EL (cell line): ENCODE measurements at regions not wholly inside any gene's neighbourhood (a gene's known extent, or its start where the extent isn't known, plus 50 kb on each side); places are given as distances from the start of the nearest gene placed in this dataset.
"Not testable (repeated sequence)": the region's sequence is repeated elsewhere in the genome, so short reads cannot be mapped to it uniquely, and the experiment has no call there.

Experiments used
- DNase-seq: peaks from one replicate; pipeline ENCODE4 v3.0.0-alpha.2; 2016

GRCh38 chr2:219727771-219728429, 100.5 kb downstream of the SLC4A3 start:
- no peak for DNase-seq

DNA sequence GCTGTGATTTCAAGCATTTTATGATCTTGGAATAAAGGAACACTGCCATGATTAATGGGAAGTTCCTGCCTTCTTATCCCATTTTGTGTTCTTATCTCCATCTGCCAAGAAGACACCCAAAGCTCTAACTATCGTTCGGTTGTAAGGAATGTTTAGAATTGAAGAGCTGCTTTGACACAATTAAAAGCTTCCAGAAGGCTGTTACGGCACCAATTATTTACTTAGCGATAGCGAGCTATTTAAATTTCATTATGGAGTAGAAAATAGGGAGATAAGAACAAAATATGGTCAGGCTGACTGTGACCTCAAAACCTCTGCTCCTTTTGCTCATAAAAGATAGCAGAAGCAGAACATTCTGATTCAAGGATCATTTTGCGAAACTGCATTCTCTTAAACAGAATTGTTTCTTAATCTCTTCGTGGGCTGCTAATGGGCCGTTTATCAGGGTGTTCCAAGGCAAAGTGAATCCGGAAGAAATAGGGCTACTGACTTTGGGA, 101.6 kb downstream of the SLC4A3 start:
- no peak for DNase-seq

- no peak for DNase-seq
Measured at GRCh38 chr2:219731173-219731572, 103.7 kb downstream of the SLC4A3 start.

DNA sequence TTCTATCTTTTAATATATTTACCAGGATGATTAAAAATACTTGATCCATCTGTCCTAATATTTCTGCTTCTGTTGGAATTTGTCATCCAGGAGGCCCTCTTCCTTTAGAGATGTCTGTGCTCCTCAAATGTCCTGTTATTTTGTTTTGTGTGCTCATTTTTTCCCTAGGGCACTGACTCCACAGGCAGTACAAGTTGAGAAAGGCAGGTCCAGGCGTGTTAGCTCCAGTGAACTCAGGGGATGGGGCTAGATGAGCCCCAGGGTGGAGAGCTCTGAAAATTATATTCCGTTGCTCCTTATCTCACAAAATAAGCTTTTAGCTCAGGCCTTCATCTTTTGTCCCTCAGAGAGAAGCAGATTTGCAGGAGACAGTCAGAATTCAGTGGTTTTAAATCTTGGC, 105.7 kb downstream of the SLC4A3 start:
- no peak for DNase-seq

GRCh38 chr2:219733746-219734145, 106.3 kb downstream of the SLC4A3 start:
- no peak for DNase-seq

DNA sequence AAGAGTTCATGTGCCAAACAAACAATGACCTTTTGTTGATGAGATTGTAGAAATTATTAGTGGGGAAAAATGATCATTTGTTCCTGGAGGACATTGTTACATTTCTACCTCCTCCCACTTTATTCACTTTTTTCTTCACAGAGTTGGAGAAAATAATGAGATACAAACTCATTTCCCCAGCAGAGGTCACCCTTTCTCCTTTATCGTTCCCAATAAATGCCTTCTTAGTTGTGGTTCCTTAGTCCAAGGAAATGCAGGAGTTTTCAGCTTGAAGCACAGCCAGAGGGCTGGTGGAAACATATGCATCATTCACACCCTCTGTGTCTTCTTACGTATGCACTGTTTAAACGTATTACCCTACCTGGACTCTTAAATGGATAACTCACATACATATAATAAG, 108.8 kb downstream of the SLC4A3 start:
- peak; percentile 78 for DNase-seq

GRCh38 chr2:219737270-219737691, 109.9 kb downstream of the SLC4A3 start:
- DNase-seq = peak; percentile 41

DNA sequence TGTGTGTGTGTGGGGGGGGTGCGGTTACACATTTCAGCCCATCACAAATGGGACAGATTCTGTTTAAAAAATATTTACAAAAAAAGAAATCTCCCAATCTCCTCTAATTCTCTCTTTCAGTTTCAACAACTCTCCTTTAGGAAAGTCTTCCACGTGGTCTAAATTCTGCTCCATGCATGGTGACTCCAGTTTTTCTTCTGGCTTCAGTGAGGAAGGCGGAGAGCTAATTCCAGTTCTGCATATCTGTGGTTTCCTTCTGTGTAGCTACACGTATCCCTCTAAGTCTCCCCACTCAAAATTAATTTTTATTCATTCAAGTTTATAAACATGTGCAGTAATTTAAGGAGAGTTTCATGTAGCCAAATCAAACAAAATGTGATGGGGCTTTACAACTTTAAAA, 111.6 kb downstream of the SLC4A3 start:
- no peak for DNase-seq

GRCh38 chr2:219739866-219740440, 112.5 kb downstream of the SLC4A3 start:
- DNase-seq = no peak

DNA sequence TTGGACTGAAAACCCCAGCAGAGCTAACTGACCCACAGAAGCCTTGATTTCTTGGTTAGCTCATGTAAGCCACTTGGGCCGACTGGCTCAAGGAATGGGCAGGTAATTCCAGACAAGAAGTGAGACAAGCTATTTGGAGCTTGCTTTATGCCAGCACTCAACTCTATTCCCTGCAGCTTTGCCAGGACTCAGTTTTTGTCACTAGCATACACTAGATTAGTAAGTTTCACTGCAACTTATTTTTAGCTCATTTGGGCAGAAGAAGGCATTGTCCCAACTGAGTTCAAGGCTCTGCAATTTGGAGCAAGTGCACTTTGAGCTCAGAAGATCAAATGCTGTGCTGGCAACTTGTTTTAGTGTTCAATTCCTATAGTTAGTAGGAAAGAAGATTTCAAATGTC, 116.1 kb downstream of the SLC4A3 start:
- no peak for DNase-seq

- no peak for DNase-seq
Measured at GRCh38 chr2:219744066-219744465, 116.6 kb downstream of the SLC4A3 start.

DNA sequence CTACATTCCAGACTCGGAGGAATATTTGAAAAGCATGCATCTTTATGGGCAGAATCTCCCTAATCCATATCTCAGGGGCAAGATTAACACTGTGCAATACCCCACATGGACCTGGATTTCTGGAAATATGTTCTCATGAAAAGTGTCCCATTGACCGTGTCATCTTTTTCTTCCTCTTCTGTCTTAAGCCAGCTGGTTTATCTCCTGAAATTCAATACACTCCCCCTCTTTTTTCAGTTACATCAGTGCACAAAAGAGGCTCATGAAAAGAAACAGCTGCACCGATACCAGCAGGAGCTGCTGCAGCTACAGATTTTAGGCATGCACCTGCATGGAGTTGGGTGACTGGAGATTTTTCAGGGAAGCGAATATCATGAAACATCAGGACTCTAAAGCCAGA, 117.2 kb downstream of the SLC4A3 start:
- DNase-seq = no peak

DNA sequence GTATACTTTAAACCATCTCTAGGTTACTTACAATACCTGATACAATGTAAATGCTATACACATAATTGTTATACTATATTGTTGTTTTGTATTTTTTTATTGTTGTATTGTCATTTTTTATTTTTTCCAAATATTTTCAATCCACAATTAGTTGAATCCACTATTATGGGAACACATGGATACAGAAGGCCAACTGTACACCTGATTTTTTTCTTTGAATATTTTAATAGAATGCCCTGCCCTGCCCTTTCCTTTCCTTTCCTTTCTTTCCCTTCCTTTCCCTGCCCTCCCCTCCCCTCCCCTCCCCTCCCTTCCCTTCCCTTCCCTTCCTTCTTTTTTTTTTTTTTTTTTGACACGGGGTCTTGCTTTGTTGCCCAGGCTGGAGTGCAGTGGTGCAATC, 120.2 kb downstream of the SLC4A3 start:
- DNase-seq = no peak

GRCh38 chr2:219748671-219749570, 121.5 kb downstream of the SLC4A3 start:
- DNase-seq = no peak

DNA sequence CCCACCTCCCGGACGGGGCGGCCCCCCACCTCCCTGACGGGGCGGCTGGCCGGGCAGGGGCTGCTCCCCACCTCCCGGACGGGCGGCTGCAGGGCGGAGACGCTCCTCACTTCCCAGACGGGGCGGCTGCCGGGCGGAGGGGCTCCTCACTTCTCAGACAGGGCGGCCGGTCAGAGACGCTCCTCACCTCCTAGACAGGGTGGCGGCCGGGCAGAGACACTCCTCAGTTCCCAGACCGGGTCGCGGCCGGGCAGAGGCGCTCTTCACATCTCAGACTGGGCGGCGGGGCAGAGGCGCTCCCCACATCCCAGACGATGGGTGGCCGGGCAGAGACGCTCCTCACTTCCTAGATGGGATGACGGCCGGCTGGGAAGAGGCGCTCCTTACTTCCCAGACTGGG, 123.7 kb downstream of the SLC4A3 start:
- not testable (repeated sequence) for DNase-seq

DNA sequence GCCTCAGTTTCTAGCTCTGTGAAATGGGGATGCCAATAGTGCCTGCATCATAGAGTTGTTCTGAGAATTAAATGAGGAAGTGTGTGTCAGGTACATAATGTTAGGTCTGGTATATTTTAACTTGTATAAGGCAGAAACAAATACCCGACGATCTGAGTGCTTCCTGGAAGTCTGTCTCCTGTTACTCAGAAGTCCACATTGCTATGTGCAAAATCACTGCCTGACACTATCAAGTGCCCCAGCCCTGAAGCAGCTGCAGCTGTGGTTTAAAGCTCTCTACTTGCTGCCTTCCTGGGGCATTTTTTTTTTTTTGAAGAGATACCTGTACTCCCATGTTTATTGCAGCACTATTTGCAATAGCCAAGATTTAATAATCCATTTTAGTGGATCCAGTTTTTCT, 125.3 kb downstream of the SLC4A3 start:
- peak; percentile 8 for DNase-seq

DNA sequence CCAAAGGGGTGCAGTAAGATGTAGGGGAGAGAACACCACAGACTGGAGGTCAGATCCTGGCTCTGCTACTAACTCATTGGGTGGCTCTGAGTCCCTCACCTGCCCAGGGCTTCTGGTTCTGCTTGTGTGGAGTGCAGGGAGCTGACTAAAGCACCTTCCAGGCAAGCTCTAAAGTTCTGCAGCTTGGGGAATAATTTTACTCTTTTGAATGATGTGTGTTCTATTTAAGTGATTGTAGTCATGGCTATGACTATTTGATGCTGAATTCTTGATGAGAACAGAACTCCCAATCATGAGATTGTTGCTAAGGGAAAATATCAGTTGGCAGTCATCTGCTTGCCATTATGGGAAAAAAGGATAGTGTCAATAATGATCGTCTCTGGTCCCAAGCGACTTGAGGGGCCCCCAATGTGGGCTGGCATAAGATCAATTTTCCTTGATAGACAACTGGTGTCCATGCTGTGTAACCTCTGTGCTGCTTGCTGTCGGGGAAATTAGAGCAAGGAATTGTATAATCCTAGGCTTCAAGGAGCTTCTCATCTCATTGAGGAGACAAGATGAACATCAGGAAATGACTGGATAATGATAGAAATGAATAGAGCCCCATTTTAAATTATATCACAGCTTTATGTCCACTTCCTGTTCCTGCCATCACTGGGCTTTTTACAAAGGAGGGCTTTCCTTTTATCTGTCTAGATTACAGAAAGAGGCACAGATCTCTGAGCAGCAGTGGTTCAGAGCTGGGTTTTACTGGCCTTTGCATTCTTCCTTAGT, 131.7 kb downstream of the SLC4A3 start:
- no peak for DNase-seq

DNA sequence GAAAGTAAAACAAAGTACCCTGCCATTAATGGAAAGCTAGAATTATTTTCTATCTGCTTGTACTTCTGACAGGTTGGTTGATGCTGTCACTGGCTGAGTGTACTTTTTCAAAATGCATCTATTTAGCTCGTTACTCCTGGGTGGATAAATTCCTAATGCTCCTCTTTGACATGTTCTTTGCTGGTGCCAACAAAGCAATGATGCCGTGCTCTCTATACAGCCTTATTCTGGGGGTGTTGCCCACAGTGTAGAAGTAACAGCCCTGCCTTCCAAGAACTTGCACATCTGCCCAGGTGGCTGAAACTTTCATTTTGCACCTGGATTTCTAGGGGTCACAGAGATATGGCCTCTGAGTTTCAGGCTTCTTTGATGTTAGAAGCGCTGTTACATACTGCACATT, 132.4 kb downstream of the SLC4A3 start:
- no peak for DNase-seq

DNA sequence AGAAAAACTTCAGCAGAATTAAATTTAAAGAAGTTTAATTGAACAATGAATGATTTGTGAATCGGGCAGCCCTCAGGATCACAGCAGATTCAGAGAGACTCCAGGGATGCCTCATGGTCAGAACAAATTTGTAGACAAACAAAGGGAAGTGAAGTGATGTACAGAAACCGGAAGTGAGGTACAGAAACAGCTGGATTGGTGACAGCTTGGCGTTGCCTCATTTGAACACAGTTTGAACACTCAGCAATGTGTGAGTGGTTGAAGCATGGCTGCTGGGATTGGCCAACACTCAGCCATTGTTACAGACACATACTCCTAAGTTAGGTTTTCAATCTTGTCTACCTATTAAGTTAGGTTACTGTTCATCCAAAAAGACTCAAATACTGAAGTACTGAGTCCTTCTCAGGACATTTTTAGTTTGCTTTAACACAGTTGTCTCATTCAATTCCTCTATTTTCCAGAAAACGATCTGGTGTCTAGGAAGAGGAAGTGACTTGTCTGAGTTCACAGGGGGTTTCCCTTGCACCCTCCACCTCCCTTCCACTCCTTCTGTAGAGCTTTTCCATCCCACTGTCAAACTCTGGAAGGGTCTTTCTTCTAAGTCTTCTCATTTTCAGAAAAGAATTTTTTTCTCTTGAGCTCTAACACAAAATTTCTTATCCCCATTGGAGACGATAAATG, 137.9 kb downstream of the SLC4A3 start:
- DNase-seq = no peak

- DNase-seq = no peak
Measured at GRCh38 chr2:219766658-219767057, 139.2 kb downstream of the SLC4A3 start.

- DNase-seq = peak; percentile 11
Measured at GRCh38 chr2:219769090-219769910, 141.9 kb downstream of the SLC4A3 start.
